ENCODE measurements at regions not wholly inside any gene's neighbourhood (a gene's known extent, or its start where the extent isn't known, plus 50 kb on each side); places are given as distances from the start of the nearest gene placed in this dataset.

DNA sequence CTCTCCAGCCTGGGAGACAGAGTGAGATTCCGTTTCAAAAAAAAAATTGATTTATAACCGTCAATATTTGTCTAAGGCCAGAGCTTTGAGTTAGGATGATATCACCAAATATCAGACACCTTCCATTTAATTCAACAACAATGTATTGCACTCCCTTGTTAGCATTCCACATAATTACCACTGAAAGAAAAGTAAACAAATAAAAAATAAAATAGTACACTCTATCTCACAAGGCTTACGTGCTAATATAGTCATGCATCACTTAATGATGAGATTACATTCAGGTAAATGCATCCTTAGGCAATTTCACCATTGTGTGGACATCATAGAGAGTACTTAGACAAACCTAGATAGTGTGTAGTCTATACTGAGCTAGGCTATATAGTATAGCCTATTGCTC, 127.6 kb upstream of the RHOBTB1 start:
- no peak for TF ChIP-seq POLR2A (IDR thresholded peaks at IDR 0.05)
- TF ChIP-seq, protein P1, sequence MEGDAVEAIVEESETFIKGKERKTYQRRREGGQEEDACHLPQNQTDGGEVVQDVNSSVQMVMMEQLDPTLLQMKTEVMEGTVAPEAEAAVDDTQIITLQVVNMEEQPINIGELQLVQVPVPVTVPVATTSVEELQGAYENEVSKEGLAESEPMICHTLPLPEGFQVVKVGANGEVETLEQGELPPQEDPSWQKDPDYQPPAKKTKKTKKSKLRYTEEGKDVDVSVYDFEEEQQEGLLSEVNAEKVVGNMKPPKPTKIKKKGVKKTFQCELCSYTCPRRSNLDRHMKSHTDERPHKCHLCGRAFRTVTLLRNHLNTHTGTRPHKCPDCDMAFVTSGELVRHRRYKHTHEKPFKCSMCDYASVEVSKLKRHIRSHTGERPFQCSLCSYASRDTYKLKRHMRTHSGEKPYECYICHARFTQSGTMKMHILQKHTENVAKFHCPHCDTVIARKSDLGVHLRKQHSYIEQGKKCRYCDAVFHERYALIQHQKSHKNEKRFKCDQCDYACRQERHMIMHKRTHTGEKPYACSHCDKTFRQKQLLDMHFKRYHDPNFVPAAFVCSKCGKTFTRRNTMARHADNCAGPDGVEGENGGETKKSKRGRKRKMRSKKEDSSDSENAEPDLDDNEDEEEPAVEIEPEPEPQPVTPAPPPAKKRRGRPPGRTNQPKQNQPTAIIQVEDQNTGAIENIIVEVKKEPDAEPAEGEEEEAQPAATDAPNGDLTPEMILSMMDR (IDR thresholded peaks at IDR 0.05), result no peak

Measured in Peyer's patch (tissue), 4 donors.